A673 (cell line): ENCODE measurements at regions not wholly inside any gene's neighbourhood (a gene's known extent, or its start where the extent isn't known, plus 50 kb on each side); places are given as distances from the start of the nearest gene placed in this dataset.

Source experiments
- BruUV-seq: library from RNA; stranded (reverse); fragments of 400-500 nt; replicated peaks from 2 replicates; lab custom pipeline; 2021; lab: Mats Ljungman, UMichigan
- CTCF ChIA-PET: fragments of 300-600 bp; sonication (Branson Sonifier 250); formaldehyde crosslinking; loops from one replicate; lab custom pipeline; 2022; ENCODE audit warnings: antibody characterized with exemption; lab: Charles Lee
- POLR2A ChIA-PET: fragments of 300-600 bp; sonication (Branson Sonifier 250); formaldehyde crosslinking; loops from one replicate; lab custom pipeline; 2022; ENCODE audit warnings: antibody characterized with exemption; ENCODE audit not compliant: low non-redundant PET; lab: Charles Lee
- DNase-seq: peaks from one replicate; pipeline ENCODE4 v3.0.0-alpha.2; 2015; ENCODE audit warnings: low spot score
- H3K27ac ChIP-seq: fragments of 200-600 bp; sonication (generic); 2 replicates; pipeline ENCODE4 v1.5.1; 2016; ENCODE audit warnings: mixed run types, low read depth, mild to moderate bottlenecking, mixed read lengths, antibody characterized with exemption, low read length; ENCODE audit not compliant: poor library complexity, severe bottlenecking
- H3K27me3 ChIP-seq: fragments of 200-600 bp; sonication (generic); replicated peaks from 2 replicates; pipeline ENCODE4 v1.6.1; 2017; ENCODE audit warnings: mixed run types, low read depth, mild to moderate bottlenecking, mixed read lengths, antibody characterized with exemption, low read length; ENCODE audit not compliant: insufficient read depth, poor library complexity
- H3K36me3 ChIP-seq: fragments of 200-600 bp; sonication (generic); 2 replicates; pipeline ENCODE4 v1.6.1; 2016; ENCODE audit warnings: mixed run types, mild to moderate bottlenecking, mixed read lengths, antibody characterized with exemption, low read length; ENCODE audit not compliant: insufficient read depth, poor library complexity, severe bottlenecking
- H3K4me1 ChIP-seq: fragments of 200-600 bp; sonication (generic); 2 replicates; pipeline ENCODE4 v1.6.1; 2017; ENCODE audit warnings: mixed run types, mild to moderate bottlenecking, mixed read lengths, antibody characterized with exemption, low read length; ENCODE audit not compliant: insufficient read depth, poor library complexity, severe bottlenecking
- H3K4me3 ChIP-seq: fragments of 200-600 bp; sonication (generic); 2 replicates; pipeline ENCODE4 v1.5.1; 2016; ENCODE audit warnings: low read depth, mixed run types, mild to moderate bottlenecking, mixed read lengths, low read length; ENCODE audit not compliant: poor library complexity, severe bottlenecking
- H3K9me3 ChIP-seq: fragments of 200-600 bp; sonication (generic); 2 replicates; pipeline ENCODE4 v1.6.1; 2016; ENCODE audit warnings: mixed run types, low read depth, mild to moderate bottlenecking, mixed read lengths, antibody characterized with exemption, low read length; ENCODE audit not compliant: poor library complexity, severe bottlenecking
- EZH2 ChIP-seq: fragments of 200-600 bp; sonication (generic); IDR thresholded peaks from 2 replicates; pipeline ENCODE4 v1.6.1; 2017; ENCODE audit warnings: borderline replicate concordance, low read depth, mild to moderate bottlenecking, mixed read lengths, antibody characterized with exemption, low read length; ENCODE audit not compliant: poor library complexity, severe bottlenecking
- intact Hi-C: fragments of 100-400 bp; cut with micrococcal nuclease; formaldehyde crosslinking; loops from one replicate; pipeline ENCODE4 v1.10.0; 2022; ENCODE audit not compliant: unreplicated experiment
- TF ChIP-seq, protein P1 (sequence below): fragments of 300-800, 200-600 bp; sonication (generic); conservative IDR thresholded peaks from 2 replicates; pipeline ENCODE4 v1.5.1; 2017; ENCODE audit warnings: low read depth, mild to moderate bottlenecking, antibody characterized with exemption, low read length, moderate library complexity, mixed read lengths

DNA sequence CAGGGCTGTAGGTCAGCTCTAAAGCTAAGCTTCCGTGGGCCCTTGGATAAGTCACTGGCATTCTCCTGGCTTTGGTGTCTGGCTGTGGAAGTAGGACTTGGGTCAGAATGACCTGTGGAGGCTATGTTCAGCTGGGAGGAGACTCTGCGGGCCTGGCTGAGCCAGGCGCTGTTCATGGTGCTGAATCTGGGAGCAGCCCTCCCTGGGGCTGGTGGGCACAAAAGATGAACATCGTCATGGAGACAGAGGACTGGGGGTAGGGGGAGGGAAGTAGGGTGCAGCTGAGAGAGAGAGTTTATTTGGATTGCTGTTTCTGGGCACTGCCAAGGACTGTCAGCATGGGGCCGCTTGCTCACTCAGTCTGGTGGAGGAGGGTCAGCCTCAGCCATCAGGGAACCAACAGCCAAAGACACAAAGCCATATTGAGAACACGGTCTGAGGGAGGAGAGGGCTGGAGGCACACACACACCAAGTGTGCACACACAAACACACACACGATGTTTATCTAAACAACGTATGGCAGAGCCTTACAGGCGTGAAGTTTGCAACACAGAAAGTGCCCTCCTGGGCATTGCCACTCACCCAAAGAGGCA is 120.7 kb upstream of the LINGO1 start:
- Histone ChIP-seq H3K27me3 (no peaks in the 10 kb centered on the region), H3K9me3 (no peaks in the 10 kb centered on the region), H3K27ac (no peak overlapping the region), H3K36me3 (no peaks in the 10 kb centered on the region), H3K4me1 (peaks cover 22% of the 10 kb centered on the region), H3K4me3 (no peak overlapping the region)
- CTCF ChIA-PET, result interaction anchor here (0.9 kb wide), 1 partner anchor 94 kb away, joined by 5 read pairs; no protein-coding TSS in a partner anchor
- intact Hi-C loops, result no loop called here
- POLR2A ChIA-PET, result no interaction called here
- DNase-seq, result peak; percentile 49
- no TSS peak for BruUV-seq
- no peak for TF ChIP-seq EZH2
- TF ChIP-seq, protein P1, sequence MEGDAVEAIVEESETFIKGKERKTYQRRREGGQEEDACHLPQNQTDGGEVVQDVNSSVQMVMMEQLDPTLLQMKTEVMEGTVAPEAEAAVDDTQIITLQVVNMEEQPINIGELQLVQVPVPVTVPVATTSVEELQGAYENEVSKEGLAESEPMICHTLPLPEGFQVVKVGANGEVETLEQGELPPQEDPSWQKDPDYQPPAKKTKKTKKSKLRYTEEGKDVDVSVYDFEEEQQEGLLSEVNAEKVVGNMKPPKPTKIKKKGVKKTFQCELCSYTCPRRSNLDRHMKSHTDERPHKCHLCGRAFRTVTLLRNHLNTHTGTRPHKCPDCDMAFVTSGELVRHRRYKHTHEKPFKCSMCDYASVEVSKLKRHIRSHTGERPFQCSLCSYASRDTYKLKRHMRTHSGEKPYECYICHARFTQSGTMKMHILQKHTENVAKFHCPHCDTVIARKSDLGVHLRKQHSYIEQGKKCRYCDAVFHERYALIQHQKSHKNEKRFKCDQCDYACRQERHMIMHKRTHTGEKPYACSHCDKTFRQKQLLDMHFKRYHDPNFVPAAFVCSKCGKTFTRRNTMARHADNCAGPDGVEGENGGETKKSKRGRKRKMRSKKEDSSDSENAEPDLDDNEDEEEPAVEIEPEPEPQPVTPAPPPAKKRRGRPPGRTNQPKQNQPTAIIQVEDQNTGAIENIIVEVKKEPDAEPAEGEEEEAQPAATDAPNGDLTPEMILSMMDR, result no peak

GRCh38 chr15:77749998-77750540 is 117.4 kb upstream of the LINGO1 start:
- Histone ChIP-seq H3K4me1 (peaks cover 44% of the 10 kb centered on the region), H3K27me3 (no peaks in the 10 kb centered on the region), H3K4me3 (no peak overlapping the region), H3K27ac (peak overlapping the region; percentile 47), H3K36me3 (no peaks in the 10 kb centered on the region), H3K9me3 (no peaks in the 10 kb centered on the region)
- TF ChIP-seq EZH2, result no peak
- TF ChIP-seq, protein P1, result no peak
- no TSS peak for BruUV-seq
- CTCF ChIA-PET, result no interaction called here
- POLR2A ChIA-PET, result no interaction called here
- peak; percentile 28 for DNase-seq
- intact Hi-C loops, result no loop called here

- POLR2A ChIA-PET, result no interaction called here
- DNase-seq, result no peak
- H3K27ac ChIP-seq, result peak overlapping the region; percentile 47
- no peaks in the 10 kb centered on the region for H3K36me3 ChIP-seq
- TF ChIP-seq, protein P1, result no peak
- no peak for TF ChIP-seq EZH2
- H3K9me3 ChIP-seq, result no peaks in the 10 kb centered on the region
- H3K4me3 ChIP-seq, result no peak overlapping the region
- intact Hi-C loops, result no loop called here
- BruUV-seq, result no TSS peak
- peaks cover 45% of the 10 kb centered on the region for H3K4me1 ChIP-seq
- CTCF ChIA-PET, result no interaction called here
- no peaks in the 10 kb centered on the region for H3K27me3 ChIP-seq
Observed at GRCh38 chr15:77749236-77749997, 116.7 kb upstream of the LINGO1 start.
